Smooth muscle cell (in vitro differentiated cells): ENCODE measurements at regions not wholly inside any gene's neighbourhood (a gene's known extent, or its start where the extent isn't known, plus 50 kb on each side); places are given as distances from the start of the nearest gene placed in this dataset.

Experiments used
- DNase-seq: peaks from one replicate; lab custom pipeline; 2025; ENCODE audit not compliant: unreplicated experiment; lab: John Stamatoyannopoulos, UW
- H2AFZ ChIP-seq: fragments of 200-600 bp; sonication (generic); 2 replicates; pipeline ENCODE4 v1.6.0; 2016; ENCODE audit warnings: antibody characterized with exemption, low read depth, mild to moderate bottlenecking
- H3F3A ChIP-seq: fragments of 200-600 bp; sonication (generic); 2 replicates; pipeline ENCODE4 v1.6.0; 2017; ENCODE audit warnings: antibody characterized with exemption, low read depth
- H3K27ac ChIP-seq: fragments of 200-600 bp; sonication (generic); 2 replicates; pipeline ENCODE4 v1.5.1; 2016; ENCODE audit warnings: low read depth, mild to moderate bottlenecking
- H3K27me3 ChIP-seq: fragments of 200-600 bp; sonication (generic); 2 replicates; pipeline ENCODE4 v1.6.1; 2016; ENCODE audit warnings: low read depth, mild to moderate bottlenecking
- H3K36me3 ChIP-seq: fragments of 200-600 bp; sonication (generic); 2 replicates; pipeline ENCODE4 v1.5.1; 2016; ENCODE audit warnings: low read depth
- H3K4me1 ChIP-seq: fragments of 200-600 bp; sonication (generic); 2 replicates; pipeline ENCODE4 v1.5.1; 2016; ENCODE audit warnings: low read depth
- H3K4me2 ChIP-seq: fragments of 200-600 bp; sonication (generic); 2 replicates; pipeline ENCODE4 v1.6.0; 2016; ENCODE audit warnings: mild to moderate bottlenecking
- H3K4me3 ChIP-seq: fragments of 200-600 bp; sonication (generic); 2 replicates; pipeline ENCODE4 v1.5.1; 2016; ENCODE audit warnings: mild to moderate bottlenecking
- H3K79me2 ChIP-seq: fragments of 200-600 bp; sonication (generic); 2 replicates; pipeline ENCODE4 v1.6.0; 2016; ENCODE audit warnings: low read depth, mild to moderate bottlenecking
- H3K9ac ChIP-seq: fragments of 200-600 bp; sonication (generic); 2 replicates; pipeline ENCODE4 v1.6.0; 2016; ENCODE audit warnings: low read depth
- H3K9me3 ChIP-seq: fragments of 200-600 bp; sonication (generic); replicated peaks from 2 replicates; pipeline ENCODE4 v1.5.1; 2016; ENCODE audit warnings: low read depth
- H4K20me1 ChIP-seq: fragments of 200-600 bp; sonication (generic); 2 replicates; pipeline ENCODE4 v1.6.0; 2016; ENCODE audit warnings: low read depth
- CTCF ChIP-seq: fragments of 200-600 bp; sonication (generic); IDR thresholded peaks from 2 replicates; pipeline ENCODE4 v1.5.1; 2017; ENCODE audit warnings: borderline replicate concordance, mild to moderate bottlenecking, antibody characterized with exemption; ENCODE audit not compliant: insufficient read depth, poor library complexity, severe bottlenecking
- WGBS: methylation state at CpG from one replicate; pipeline ENCODE4 v1.1.7; 2016; ENCODE audit warnings: low lambda C conversion rate; 5-methylcytosine and 5-hydroxymethylcytosine counted together

- Histone ChIP-seq H3K9me3 (peaks cover 5% of the 10 kb centered on the region), H3K4me1 (no peaks in the 10 kb centered on the region), H3K4me3 (no peak overlapping the region), H4K20me1 (no peaks in the 10 kb centered on the region), H3K36me3 (no peaks in the 10 kb centered on the region), H2AFZ (no peak overlapping the region), H3K9ac (no peak overlapping the region), H3K4me2 (no peak overlapping the region), H3F3A (no peaks in the 10 kb centered on the region), H3K79me2 (no peaks in the 10 kb centered on the region), H3K27ac (no peak overlapping the region), H3K27me3 (no peaks in the 10 kb centered on the region)
- no peak for TF ChIP-seq CTCF
- 89% methylated on average over 3 of the region's 3 CpGs for WGBS
- DNase-seq = no peak
Observed at GRCh38 chr11:109696191-109696897, 274.4 kb downstream of the C11orf87 start.

GRCh38 chr11:109697140-109697843 lies 275.3 kb downstream of the C11orf87 start:
- no peak overlapping the region for H2AFZ ChIP-seq
- peak; percentile 50 for TF ChIP-seq CTCF
- H3K9me3 ChIP-seq = peaks cover 5% of the 10 kb centered on the region
- no peaks in the 10 kb centered on the region for H3F3A ChIP-seq
- no peak overlapping the region for H3K27ac ChIP-seq
- H3K36me3 ChIP-seq = no peaks in the 10 kb centered on the region
- H3K4me2 ChIP-seq = no peak overlapping the region
- no peaks in the 10 kb centered on the region for H3K79me2 ChIP-seq
- H3K27me3 ChIP-seq = no peaks in the 10 kb centered on the region
- no peak overlapping the region for H3K9ac ChIP-seq
- H3K4me3 ChIP-seq = no peak overlapping the region
- WGBS = 51% methylated on average over 4 of the region's 4 CpGs
- no peaks in the 10 kb centered on the region for H3K4me1 ChIP-seq
- DNase-seq = no peak
- H4K20me1 ChIP-seq = no peaks in the 10 kb centered on the region

- Histone ChIP-seq H3F3A (no peaks in the 10 kb centered on the region), H3K9ac (no peak overlapping the region), H3K4me1 (no peaks in the 10 kb centered on the region), H3K36me3 (no peaks in the 10 kb centered on the region), H2AFZ (no peak overlapping the region), H3K79me2 (no peaks in the 10 kb centered on the region), H4K20me1 (no peaks in the 10 kb centered on the region), H3K27ac (no peak overlapping the region), H3K9me3 (peaks cover 5% of the 10 kb centered on the region), H3K27me3 (no peaks in the 10 kb centered on the region), H3K4me2 (no peak overlapping the region), H3K4me3 (no peak overlapping the region)
- TF ChIP-seq CTCF = no peak
- no peak for DNase-seq
Observed at GRCh38 chr11:109698237-109698636, 276.2 kb downstream of the C11orf87 start.
